Astrocyte (in vitro differentiated cells and primary cell): ENCODE measurements at regions not wholly inside any gene's neighbourhood (a gene's known extent, or its start where the extent isn't known, plus 50 kb on each side); places are given as distances from the start of the nearest gene placed in this dataset.

ENCODE experiments used
- DNase-seq: peaks from one replicate; pipeline ENCODE4 v3.0.0-alpha.2; 2010; ENCODE audit warnings: low read depth
- FAIRE-seq: peaks from 2 replicates; lab custom pipeline; 2011; peaks lifted over from hg19 to GRCh38; lab: Jason Lieb, UNC
- H2AFZ ChIP-seq: 2 replicates; pipeline ENCODE4 v1.6.0; 2012; ENCODE audit warnings: low read depth, low read length, inconsistent platforms
- H3K27ac ChIP-seq: 2 replicates; pipeline ENCODE4 v1.5.1; 2011; ENCODE audit warnings: low read depth, low read length, inconsistent platforms
- H3K27me3 ChIP-seq: 2 replicates; pipeline ENCODE4 v1.6.0; 2011; ENCODE audit warnings: low read length, inconsistent platforms; ENCODE audit not compliant: insufficient read depth
- H3K36me3 ChIP-seq: 2 replicates; pipeline ENCODE4 v1.5.1; 2011; ENCODE audit warnings: low read length, inconsistent platforms; ENCODE audit not compliant: insufficient read depth
- H3K4me1 ChIP-seq: 2 replicates; pipeline ENCODE4 v1.5.1; 2011; ENCODE audit warnings: low read length, inconsistent platforms; ENCODE audit not compliant: insufficient read depth
- H3K4me2 ChIP-seq: 2 replicates; pipeline ENCODE4 v1.6.0; 2012; ENCODE audit warnings: low read length, inconsistent platforms
- H3K4me3 ChIP-seq: 2 replicates; pipeline ENCODE4 v1.5.1; 2011; ENCODE audit warnings: low read depth, mild to moderate bottlenecking, low read length, inconsistent platforms; ENCODE audit not compliant: insufficient read depth
- H3K79me2 ChIP-seq: 2 replicates; pipeline ENCODE4 v1.6.0; 2012; ENCODE audit warnings: mild to moderate bottlenecking, low read length, inconsistent platforms; ENCODE audit not compliant: insufficient read depth
- H3K9ac ChIP-seq: 2 replicates; pipeline ENCODE4 v1.6.0; 2012; ENCODE audit warnings: mild to moderate bottlenecking, low read length, inconsistent platforms
- H3K9me3 ChIP-seq: 2 replicates; pipeline ENCODE4 v1.5.1; 2012; ENCODE audit warnings: low read depth, mild to moderate bottlenecking, low read length, inconsistent platforms; ENCODE audit not compliant: insufficient read depth
- H4K20me1 ChIP-seq: 2 replicates; pipeline ENCODE4 v1.6.0; 2012; ENCODE audit warnings: low read length, inconsistent platforms; ENCODE audit not compliant: insufficient read depth
- H3K27ac Mint-ChIP-seq: one replicate; pipeline ENCODE4 v1.8.0; 2021; ENCODE audit warnings: mild to moderate bottlenecking, mixed read lengths; ENCODE audit not compliant: unreplicated experiment
- H3K27me3 Mint-ChIP-seq: one replicate; pipeline ENCODE4 v1.8.0; 2021; ENCODE audit warnings: low read depth, mixed read lengths; ENCODE audit not compliant: unreplicated experiment
- H3K36me3 Mint-ChIP-seq: one replicate; pipeline ENCODE4 v1.8.0; 2021; ENCODE audit warnings: low read depth, mixed read lengths; ENCODE audit not compliant: unreplicated experiment
- H3K4me1 Mint-ChIP-seq: one replicate; pipeline ENCODE4 v1.8.0; 2021; ENCODE audit warnings: low read depth, mixed read lengths; ENCODE audit not compliant: unreplicated experiment
- H3K4me3 Mint-ChIP-seq: one replicate; pipeline ENCODE4 v1.8.0; 2021; ENCODE audit warnings: mild to moderate bottlenecking, moderate library complexity, mixed read lengths; ENCODE audit not compliant: unreplicated experiment
- H3K9me3 Mint-ChIP-seq: one replicate; pipeline ENCODE4 v1.8.0; 2021; ENCODE audit warnings: mild to moderate bottlenecking, mixed read lengths; ENCODE audit not compliant: unreplicated experiment
- EZH2 ChIP-seq: IDR thresholded peaks from 2 replicates; pipeline ENCODE4 v1.6.1; 2012; ENCODE audit warnings: mild to moderate bottlenecking, low read length, inconsistent platforms; ENCODE audit not compliant: insufficient read depth
- TF ChIP-seq, protein P1 (sequence below): IDR thresholded peaks from 2 replicates; pipeline ENCODE4 v1.5.1; 2011; ENCODE audit warnings: low read depth, mild to moderate bottlenecking, inconsistent platforms, low read length, moderate library complexity; ENCODE audit not compliant: insufficient read depth

DNA sequence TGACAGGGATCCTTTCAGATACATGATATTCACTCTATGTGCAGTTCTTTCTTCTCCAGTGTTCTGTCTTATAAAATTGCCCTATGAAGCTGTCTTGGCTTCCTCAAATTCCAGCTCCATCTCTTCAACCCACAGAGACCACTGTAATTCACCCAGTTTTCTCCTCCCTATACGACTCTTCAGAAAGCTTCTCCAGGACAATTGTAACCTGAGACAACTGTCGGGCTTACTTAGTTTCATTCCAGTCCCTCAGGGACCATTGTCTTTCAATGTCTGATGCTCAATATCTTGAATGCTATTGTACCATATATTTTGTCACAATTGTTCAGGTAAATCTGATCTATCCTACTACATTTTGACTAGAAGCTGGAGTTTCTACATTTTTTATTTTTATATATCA, 345.3 kb downstream of the RPL10L start:
- no peaks in the 10 kb centered on the region for H4K20me1 ChIP-seq
- peaks cover 1% of the 10 kb centered on the region for H3K27me3 Mint-ChIP-seq
- no peaks in the 10 kb centered on the region for H3K79me2 ChIP-seq
- no peaks in the 10 kb centered on the region for H3K9me3 Mint-ChIP-seq
- no peaks in the 10 kb centered on the region for H3K36me3 Mint-ChIP-seq
- H3K4me3 Mint-ChIP-seq, result no peak overlapping the region
- no peak for FAIRE-seq
- no peaks in the 10 kb centered on the region for H3K9me3 ChIP-seq
- no peak for DNase-seq
- no peaks in the 10 kb centered on the region for H3K27me3 ChIP-seq
- TF ChIP-seq, protein P1, sequence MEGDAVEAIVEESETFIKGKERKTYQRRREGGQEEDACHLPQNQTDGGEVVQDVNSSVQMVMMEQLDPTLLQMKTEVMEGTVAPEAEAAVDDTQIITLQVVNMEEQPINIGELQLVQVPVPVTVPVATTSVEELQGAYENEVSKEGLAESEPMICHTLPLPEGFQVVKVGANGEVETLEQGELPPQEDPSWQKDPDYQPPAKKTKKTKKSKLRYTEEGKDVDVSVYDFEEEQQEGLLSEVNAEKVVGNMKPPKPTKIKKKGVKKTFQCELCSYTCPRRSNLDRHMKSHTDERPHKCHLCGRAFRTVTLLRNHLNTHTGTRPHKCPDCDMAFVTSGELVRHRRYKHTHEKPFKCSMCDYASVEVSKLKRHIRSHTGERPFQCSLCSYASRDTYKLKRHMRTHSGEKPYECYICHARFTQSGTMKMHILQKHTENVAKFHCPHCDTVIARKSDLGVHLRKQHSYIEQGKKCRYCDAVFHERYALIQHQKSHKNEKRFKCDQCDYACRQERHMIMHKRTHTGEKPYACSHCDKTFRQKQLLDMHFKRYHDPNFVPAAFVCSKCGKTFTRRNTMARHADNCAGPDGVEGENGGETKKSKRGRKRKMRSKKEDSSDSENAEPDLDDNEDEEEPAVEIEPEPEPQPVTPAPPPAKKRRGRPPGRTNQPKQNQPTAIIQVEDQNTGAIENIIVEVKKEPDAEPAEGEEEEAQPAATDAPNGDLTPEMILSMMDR, result no peak
- no peak for TF ChIP-seq EZH2
- no peak overlapping the region for H3K27ac Mint-ChIP-seq
- no peaks in the 10 kb centered on the region for H3K4me1 Mint-ChIP-seq
- no peak overlapping the region for H3K9ac ChIP-seq
- no peak overlapping the region for H2AFZ ChIP-seq
- no peak overlapping the region for H3K27ac ChIP-seq
- no peak overlapping the region for H3K4me2 ChIP-seq
- no peak overlapping the region for H3K4me3 ChIP-seq
- no peaks in the 10 kb centered on the region for H3K4me1 ChIP-seq
- H3K36me3 ChIP-seq, result no peaks in the 10 kb centered on the region

DNA sequence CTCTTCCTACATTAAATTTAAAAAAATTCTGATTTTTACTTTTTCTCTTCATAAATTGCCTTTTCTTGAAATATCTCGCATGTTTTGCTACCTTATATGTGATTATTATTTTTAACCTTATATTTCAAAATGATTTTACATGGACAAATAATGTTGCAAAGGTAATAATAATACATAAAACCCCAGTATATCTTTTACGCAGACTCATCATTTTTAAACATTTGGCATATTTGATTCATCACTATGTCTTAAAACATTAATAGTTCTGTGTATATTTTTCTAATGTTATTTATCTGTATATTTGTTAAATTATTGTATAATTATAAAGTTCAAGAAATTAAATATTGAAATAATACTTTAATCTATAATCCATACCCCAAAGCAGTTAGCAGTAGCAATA, 350.8 kb downstream of the RPL10L start:
- H3K27ac Mint-ChIP-seq, result no peak overlapping the region
- H3K4me1 ChIP-seq, result no peaks in the 10 kb centered on the region
- H3K27me3 ChIP-seq, result no peaks in the 10 kb centered on the region
- no peak overlapping the region for H3K4me3 Mint-ChIP-seq
- no peak overlapping the region for H3K9ac ChIP-seq
- no peak overlapping the region for H3K27ac ChIP-seq
- H3K27me3 Mint-ChIP-seq, result no peaks in the 10 kb centered on the region
- TF ChIP-seq, protein P1, result no peak
- no peak for TF ChIP-seq EZH2
- no peak overlapping the region for H3K4me2 ChIP-seq
- DNase-seq (no peak), FAIRE-seq (no peak)
- no peaks in the 10 kb centered on the region for H3K79me2 ChIP-seq
- no peaks in the 10 kb centered on the region for H3K36me3 Mint-ChIP-seq
- no peaks in the 10 kb centered on the region for H4K20me1 ChIP-seq
- no peaks in the 10 kb centered on the region for H3K4me1 Mint-ChIP-seq
- H3K36me3 ChIP-seq, result no peaks in the 10 kb centered on the region
- H3K9me3 Mint-ChIP-seq, result no peaks in the 10 kb centered on the region
- no peak overlapping the region for H3K4me3 ChIP-seq
- no peaks in the 10 kb centered on the region for H3K9me3 ChIP-seq
- H2AFZ ChIP-seq, result no peak overlapping the region

DNA sequence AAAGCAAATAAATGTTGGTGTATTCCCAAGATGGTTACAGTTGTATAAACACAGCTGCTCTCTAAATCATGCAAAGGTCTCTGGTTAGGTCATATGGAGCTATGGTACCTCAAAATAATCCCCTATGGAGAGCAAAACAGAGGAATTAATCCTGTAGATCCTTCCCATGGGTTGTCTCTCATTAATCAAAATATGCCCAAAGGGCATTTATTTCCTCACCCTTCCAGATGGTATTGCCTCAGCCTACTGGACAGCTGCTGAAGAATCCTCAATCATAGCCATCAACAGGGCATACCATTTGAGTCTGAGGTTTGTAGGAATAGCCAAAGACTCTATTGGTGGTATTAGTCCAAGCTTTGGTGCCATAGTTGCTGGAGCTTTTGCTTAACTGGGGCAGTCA, 360.9 kb downstream of the RPL10L start:
- no peak for DNase-seq
- Histone ChIP-seq H3K27ac (no peak overlapping the region), H3K36me3 (no peaks in the 10 kb centered on the region), H3K4me3 (no peak overlapping the region), H2AFZ (no peak overlapping the region), H3K79me2 (no peaks in the 10 kb centered on the region), H3K9me3 (no peaks in the 10 kb centered on the region), H4K20me1 (no peaks in the 10 kb centered on the region), H3K27me3 (no peaks in the 10 kb centered on the region), H3K9ac (no peak overlapping the region), H3K4me1 (no peaks in the 10 kb centered on the region), H3K4me2 (no peak overlapping the region)
- no peak for TF ChIP-seq EZH2
- TF ChIP-seq, protein P1, result no peak
- Mint-ChIP-seq H3K36me3 (no peaks in the 10 kb centered on the region), H3K27me3 (no peaks in the 10 kb centered on the region), H3K27ac (no peak overlapping the region), H3K9me3 (no peaks in the 10 kb centered on the region), H3K4me1 (no peaks in the 10 kb centered on the region), H3K4me3 (no peak overlapping the region)
- no peak for FAIRE-seq
